Cardiac fibroblast (primary cell): ENCODE measurements at regions not wholly inside any gene's neighbourhood (a gene's known extent, or its start where the extent isn't known, plus 50 kb on each side); places are given as distances from the start of the nearest gene placed in this dataset.

ENCODE experiments used
- DNase-seq, 2 donors: peaks; one replicate each; pipeline versions ENCODE4 v3.0.0 to v3.0.0-alpha.2; 2010; ENCODE audit warnings: low read depth in 2 of 2
- H3K4me3 ChIP-seq, 2 donors: replicated peaks in 1 of 2; 1 replicate in 1 of 2; 2 replicates in 1 of 2; pipeline ENCODE4 v1.5.1; 2011; ENCODE audit warnings: low read depth in 2 of 2, low read length in 2 of 2, mild to moderate bottlenecking in 2 of 2, moderate library complexity in 1 of 2
- TF ChIP-seq, protein P1 (sequence below): IDR thresholded peaks from one replicate; pipeline ENCODE4 v1.5.1; 2011; ENCODE audit warnings: low read depth, mild to moderate bottlenecking, low read length, inconsistent platforms

DNA sequence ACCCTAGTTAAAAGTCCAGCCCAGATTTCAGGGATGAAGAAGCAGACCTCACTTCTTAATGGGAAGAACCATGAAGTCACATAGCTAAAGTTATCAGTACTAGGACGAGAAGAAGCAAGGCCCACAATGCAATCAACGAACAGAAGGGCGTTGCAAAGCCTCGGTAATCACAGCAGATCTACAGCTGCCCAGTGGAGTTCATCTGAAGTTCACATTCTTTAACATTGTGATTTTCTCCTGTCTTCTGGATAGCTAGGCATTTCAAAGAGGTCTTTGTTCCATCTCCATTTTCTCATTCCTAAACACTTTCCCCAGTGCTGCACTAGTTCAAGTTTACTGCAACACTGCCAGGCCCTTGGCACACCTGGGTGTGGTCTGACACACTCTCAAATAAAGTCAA is 226.7 kb upstream of the N4BP1 start:
- no peak overlapping the region for H3K4me3 ChIP-seq
- DNase-seq: no peak
- TF ChIP-seq, protein P1, sequence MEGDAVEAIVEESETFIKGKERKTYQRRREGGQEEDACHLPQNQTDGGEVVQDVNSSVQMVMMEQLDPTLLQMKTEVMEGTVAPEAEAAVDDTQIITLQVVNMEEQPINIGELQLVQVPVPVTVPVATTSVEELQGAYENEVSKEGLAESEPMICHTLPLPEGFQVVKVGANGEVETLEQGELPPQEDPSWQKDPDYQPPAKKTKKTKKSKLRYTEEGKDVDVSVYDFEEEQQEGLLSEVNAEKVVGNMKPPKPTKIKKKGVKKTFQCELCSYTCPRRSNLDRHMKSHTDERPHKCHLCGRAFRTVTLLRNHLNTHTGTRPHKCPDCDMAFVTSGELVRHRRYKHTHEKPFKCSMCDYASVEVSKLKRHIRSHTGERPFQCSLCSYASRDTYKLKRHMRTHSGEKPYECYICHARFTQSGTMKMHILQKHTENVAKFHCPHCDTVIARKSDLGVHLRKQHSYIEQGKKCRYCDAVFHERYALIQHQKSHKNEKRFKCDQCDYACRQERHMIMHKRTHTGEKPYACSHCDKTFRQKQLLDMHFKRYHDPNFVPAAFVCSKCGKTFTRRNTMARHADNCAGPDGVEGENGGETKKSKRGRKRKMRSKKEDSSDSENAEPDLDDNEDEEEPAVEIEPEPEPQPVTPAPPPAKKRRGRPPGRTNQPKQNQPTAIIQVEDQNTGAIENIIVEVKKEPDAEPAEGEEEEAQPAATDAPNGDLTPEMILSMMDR: no peak

DNA sequence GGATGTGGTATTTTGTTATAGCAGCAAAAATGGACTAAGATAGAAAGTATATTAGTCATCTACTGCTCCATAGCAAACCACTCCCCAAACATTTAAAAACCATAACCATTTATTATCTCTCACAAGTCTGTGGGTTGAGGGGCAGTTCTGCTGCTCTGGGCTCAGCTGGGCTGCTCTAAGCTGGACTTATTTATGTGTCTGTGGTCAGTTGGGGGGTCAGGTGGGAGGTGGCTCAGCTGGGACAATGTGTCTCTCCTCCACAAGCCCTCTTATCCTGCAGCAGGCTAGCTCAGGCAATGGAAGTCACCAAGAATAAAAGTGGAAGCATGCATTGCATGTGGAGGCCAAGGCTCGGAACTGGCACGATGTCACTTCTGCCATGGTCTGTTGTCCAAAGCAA is 226.1 kb upstream of the N4BP1 start:
- TF ChIP-seq, protein P1: no peak
- no peak overlapping the region for H3K4me3 ChIP-seq
- no peak for DNase-seq

DNA sequence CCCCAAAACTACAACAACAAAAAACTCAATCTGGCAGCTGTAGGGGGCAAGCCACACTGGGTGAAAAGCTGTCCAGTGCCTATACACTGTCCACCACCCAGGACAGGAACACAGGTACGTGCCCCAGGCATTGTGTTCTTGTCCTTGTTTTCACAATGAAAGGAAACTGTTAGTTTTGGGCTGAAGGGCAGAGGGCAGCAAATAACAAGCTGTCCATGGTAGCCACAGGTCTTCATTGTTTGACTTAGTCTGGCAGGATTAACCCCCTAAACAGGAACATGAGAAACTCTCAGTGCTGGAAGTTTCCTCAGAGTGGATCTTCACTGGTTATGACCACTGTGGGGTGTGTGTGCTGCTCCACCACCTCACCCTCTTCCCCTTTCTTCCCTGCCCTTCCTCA is 224.6 kb upstream of the N4BP1 start:
- TF ChIP-seq, protein P1: no peak
- no peak for DNase-seq
- no peak overlapping the region for H3K4me3 ChIP-seq

DNA sequence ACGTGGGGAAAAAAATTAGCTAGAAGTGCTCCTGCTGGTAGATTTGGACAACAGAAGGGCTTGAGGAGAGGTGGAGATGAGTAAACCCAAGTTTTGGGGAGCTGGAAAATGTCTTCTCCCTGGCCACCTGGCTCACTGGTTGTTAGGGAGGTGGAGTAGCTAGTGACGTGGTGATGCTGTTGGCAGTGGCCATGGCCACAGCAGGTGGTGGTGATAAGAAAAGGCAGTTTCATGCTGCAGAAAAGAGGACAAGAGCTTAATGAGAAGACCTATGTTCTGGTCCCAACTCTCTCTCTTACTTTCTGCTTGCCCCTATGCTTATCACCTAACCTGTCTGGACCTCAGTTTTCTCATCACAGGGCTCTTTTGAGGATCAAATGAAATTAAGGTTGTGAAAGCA is 223.5 kb upstream of the N4BP1 start:
- no peak for DNase-seq
- no peak overlapping the region for H3K4me3 ChIP-seq
- TF ChIP-seq, protein P1: no peak

DNA sequence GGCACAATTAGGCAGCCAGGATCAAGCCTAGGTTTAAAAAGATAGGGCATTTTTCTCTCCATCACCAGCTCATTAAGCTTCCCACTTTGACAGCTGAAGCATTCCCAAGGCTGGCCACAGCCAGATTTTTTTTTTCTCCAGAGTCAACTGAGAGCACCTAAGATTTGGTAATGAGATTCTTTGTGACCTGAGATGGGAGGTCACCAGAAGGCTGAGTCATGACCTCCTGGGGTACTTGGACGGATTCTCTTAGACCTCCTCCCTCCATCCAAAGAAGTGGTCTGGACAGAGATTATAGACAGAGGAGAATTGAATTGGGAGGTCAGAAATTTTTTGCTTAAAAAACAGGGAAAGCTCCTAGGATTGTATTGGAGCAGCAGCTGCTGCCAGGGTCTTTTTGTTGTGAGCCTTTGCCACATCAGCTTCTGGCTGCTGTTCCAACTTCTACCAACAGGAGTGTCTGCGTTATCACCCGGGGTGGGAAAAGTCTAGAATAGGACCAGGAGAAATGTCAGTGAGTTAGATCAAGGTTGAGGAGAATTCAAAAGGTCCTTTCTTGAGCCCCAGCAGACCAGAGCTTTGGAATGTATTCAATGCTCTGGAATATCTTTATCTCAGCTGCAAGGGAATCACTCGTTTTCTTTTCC is 221.2 kb upstream of the N4BP1 start:
- DNase-seq: no peak
- H3K4me3 ChIP-seq: no peak overlapping the region
- TF ChIP-seq, protein P1: no peak

DNA sequence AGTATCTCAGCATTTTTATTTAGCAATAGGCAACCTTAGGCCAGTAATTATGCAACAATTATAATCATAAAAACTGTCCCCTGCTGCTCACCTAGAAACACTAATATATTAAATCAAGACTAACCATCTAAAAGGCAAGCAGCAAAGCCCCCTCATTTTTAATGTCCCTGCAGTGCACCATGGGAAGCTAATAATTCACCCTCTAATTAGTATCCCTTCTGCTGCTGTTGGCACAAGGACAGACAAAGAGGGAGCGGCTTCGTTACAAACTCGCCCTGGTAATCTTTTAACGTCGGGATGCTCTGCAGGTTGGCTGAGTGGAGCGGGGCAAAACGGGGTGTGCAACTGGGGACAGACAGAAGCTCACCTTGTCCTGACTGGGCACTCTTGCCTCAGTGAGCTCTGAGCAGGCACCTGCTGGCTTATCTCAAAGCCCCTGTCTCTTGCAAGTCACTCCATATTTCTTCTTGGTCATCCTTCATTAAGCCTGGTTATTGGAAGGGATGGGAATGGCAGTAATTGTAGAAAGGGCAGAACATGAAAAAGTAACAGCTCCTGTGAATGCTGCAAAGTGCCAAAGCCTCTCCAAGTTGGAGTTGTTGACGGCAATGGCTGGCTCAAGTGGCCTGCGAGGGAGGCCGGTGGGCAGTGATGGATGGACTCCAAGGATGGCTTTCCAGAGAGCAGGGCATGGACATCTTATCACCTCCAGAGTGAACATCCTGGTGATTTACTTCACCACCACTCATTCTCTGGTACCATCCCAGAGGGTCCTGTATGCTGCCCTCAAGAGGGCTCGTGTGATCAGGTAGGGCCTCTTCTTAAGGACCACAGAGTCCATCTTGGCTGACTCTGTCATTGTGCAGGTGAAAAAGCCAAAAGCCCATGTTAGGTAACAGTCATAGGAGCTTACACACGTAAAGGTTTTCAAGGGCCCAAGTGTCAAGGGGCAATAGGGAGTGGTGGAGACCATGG is 219.6 kb upstream of the N4BP1 start:
- TF ChIP-seq, protein P1: no peak
- H3K4me3 ChIP-seq: no peak overlapping the region
- no peak for DNase-seq
